ENCODE measurements at regions not wholly inside any gene's neighbourhood (a gene's known extent, or its start where the extent isn't known, plus 50 kb on each side); places are given as distances from the start of the nearest gene placed in this dataset.

- DNase-seq, result no peak
Observed at GRCh38 chr10:128505346-128505745, 379.1 kb upstream of the MKI67 start.

GRCh38 chr10:128506423-128506822 lies 380.2 kb upstream of the MKI67 start:
- no peak for DNase-seq

GRCh38 chr10:128507066-128507465 lies 380.8 kb upstream of the MKI67 start:
- no peak for DNase-seq

GRCh38 chr10:128511284-128511683 lies 385.1 kb upstream of the MKI67 start:
- no peak for DNase-seq

GRCh38 chr10:128512767-128513166 lies 386.5 kb upstream of the MKI67 start:
- no peak for DNase-seq

GRCh38 chr10:128514536-128514935 lies 388.3 kb upstream of the MKI67 start:
- no peak for DNase-seq

- no peak for DNase-seq
Observed at GRCh38 chr10:128516180-128516579, 390.0 kb upstream of the MKI67 start.

GRCh38 chr10:128517167-128517566 lies 390.9 kb upstream of the MKI67 start:
- no peak for DNase-seq

- DNase-seq, result no peak
Observed at GRCh38 chr10:128518000-128518399, 391.8 kb upstream of the MKI67 start.

GRCh38 chr10:128519581-128519980 lies 393.4 kb upstream of the MKI67 start:
- no peak for DNase-seq

- DNase-seq, result no peak
Observed at GRCh38 chr10:128520211-128520815, 394.1 kb upstream of the MKI67 start.

- DNase-seq, result no peak
Observed at GRCh38 chr10:128522551-128523308, 396.5 kb upstream of the MKI67 start.

GRCh38 chr10:128525444-128525843 lies 399.2 kb upstream of the MKI67 start:
- DNase-seq, result no peak

- DNase-seq, result no peak
Observed at GRCh38 chr10:128525936-128526335, 399.7 kb upstream of the MKI67 start.

GRCh38 chr10:128526791-128527375 lies 400.7 kb upstream of the MKI67 start:
- DNase-seq, result peak; percentile 85

GRCh38 chr10:128527711-128528110 lies 401.5 kb upstream of the MKI67 start:
- DNase-seq, result no peak

GRCh38 chr10:128528167-128528566 lies 401.9 kb upstream of the MKI67 start:
- DNase-seq, result no peak

GRCh38 chr10:128528781-128529180 lies 402.6 kb upstream of the MKI67 start:
- no peak for DNase-seq

- no peak for DNase-seq
Observed at GRCh38 chr10:128529225-128529624, 403.0 kb upstream of the MKI67 start.

GRCh38 chr10:128530301-128530700 lies 404.1 kb upstream of the MKI67 start:
- no peak for DNase-seq

GRCh38 chr10:128530946-128531345 lies 404.7 kb upstream of the MKI67 start:
- no peak for DNase-seq

GRCh38 chr10:128534686-128535085 lies 408.5 kb upstream of the MKI67 start:
- no peak for DNase-seq

GRCh38 chr10:128536259-128536658 lies 410.0 kb upstream of the MKI67 start:
- DNase-seq, result no peak

- no peak for DNase-seq
Observed at GRCh38 chr10:128537834-128538330, 411.7 kb upstream of the MKI67 start.
